ENCODE measurements at regions not wholly inside any gene's neighbourhood (a gene's known extent, or its start where the extent isn't known, plus 50 kb on each side); places are given as distances from the start of the nearest gene placed in this dataset.

DNA sequence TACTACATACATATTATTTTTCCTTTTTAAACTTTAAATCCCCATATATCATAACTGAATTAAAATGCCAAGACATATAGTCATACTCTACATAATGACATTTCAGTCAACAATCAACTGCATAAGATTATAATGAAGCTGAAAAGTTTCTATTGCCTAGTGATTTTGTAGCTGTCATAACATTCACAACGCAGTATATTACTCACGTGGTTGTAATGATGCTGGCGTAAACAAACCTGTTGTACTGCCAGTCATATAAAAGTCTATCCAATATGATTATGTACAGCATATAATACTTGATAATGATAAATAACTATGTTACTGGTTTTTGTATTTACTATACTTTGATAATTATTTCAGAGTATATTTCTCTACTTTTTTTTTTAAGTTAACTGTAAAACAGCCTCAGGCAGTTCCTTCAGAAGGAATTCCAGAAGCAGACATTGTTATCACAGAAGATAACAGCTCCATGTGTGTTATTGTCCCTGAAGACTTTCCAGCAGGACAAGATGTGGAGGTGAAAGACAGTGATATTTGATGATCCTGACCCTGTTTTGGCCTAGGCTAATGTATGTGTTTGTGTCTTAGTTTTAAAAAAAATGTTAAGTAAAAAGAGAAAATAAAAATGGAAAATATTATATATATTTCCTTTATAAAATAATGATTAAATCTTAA, 443.4 kb upstream of the UBE2E2 start:
- no peaks in the 10 kb centered on the region for H3K79me2 ChIP-seq (ENCODE audit: control insufficient read depth, insufficient read depth, low read length, poor library complexity)
- no peaks in the 10 kb centered on the region for H3K27me3 ChIP-seq (ENCODE audit: insufficient read depth, low read length)
- H3K9me3 ChIP-seq (ENCODE audit: insufficient read depth, low read depth, low read length): no peaks in the 10 kb centered on the region
- no peak overlapping the region for H3K27ac ChIP-seq (ENCODE audit: low read depth, low read length)
- H3K18ac ChIP-seq (ENCODE audit: low read length): no peak overlapping the region
- no peak overlapping the region for H4K91ac ChIP-seq (ENCODE audit: low read depth, low read length)
- H2AK5ac ChIP-seq (ENCODE audit: low read length): no peak overlapping the region
- no peak overlapping the region for H3K4me2 ChIP-seq (ENCODE audit: low read length)
- H3K23ac ChIP-seq (ENCODE audit: low read length): no peak overlapping the region
- H3K36me3 ChIP-seq (ENCODE audit: control insufficient read depth in 1 of 2, insufficient read depth in 2 of 2, low read length in 2 of 2): no peaks in the 10 kb centered on the region
- no peak overlapping the region for H3K4me3 ChIP-seq (ENCODE audit: low read depth, low read length)
- H3K4ac ChIP-seq (ENCODE audit: low read depth, low read length): no peak overlapping the region
- H3K4me1 ChIP-seq (ENCODE audit: control insufficient read depth in 1 of 2, insufficient read depth in 2 of 2, low read length in 2 of 2): no peaks in the 10 kb centered on the region
- no peak overlapping the region for H2BK5ac ChIP-seq (ENCODE audit: low read depth, low read length, poor library complexity)
- no CpG with 5 or more reads among the region's 3 CpGs for WGBS (ENCODE audit: extremely low coverage, insufficient coverage, insufficient read length)
- no peak overlapping the region for H4K8ac ChIP-seq (ENCODE audit: low read depth, low read length)
- H3K9ac ChIP-seq (ENCODE audit: low read length): no peak overlapping the region
- H3K14ac ChIP-seq (ENCODE audit: low read length): no peak overlapping the region
- no peak overlapping the region for H4K12ac ChIP-seq (ENCODE audit: low read depth, low read length)
- no peaks in the 10 kb centered on the region for H3K79me1 ChIP-seq (ENCODE audit: low read length)
- H2AFZ ChIP-seq (ENCODE audit: insufficient read depth, low read length, poor library complexity): no peak overlapping the region
- no peak overlapping the region for H2BK120ac ChIP-seq (ENCODE audit: insufficient read depth, low read length, poor library complexity)
- no peak overlapping the region for H2BK12ac ChIP-seq (ENCODE audit: low read length)
- peak; percentile 27 to 70 for DNase-seq

DNA sequence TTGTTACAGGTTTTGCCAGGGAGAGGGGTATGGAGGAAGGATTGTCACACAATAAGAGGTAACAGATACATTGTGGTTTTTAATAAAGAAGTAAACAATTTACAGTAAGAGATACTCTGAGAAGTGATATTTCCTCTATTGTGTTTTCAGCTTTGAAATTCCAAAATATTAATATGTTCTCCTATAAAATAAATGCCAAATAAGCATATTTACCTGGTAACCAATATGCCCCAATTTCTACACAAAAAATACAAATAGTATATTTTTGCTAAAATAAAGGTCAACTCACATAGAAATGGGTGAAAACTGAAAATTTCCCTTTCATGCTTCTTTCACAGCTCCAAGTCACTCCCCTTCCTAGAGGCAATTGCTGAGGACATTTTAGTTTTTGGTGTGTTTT, 437.4 kb upstream of the UBE2E2 start:
- H2AK5ac ChIP-seq (ENCODE audit: low read length): no peak overlapping the region
- H3K36me3 ChIP-seq (ENCODE audit: control insufficient read depth in 1 of 2, insufficient read depth in 2 of 2, low read length in 2 of 2): no peaks in the 10 kb centered on the region
- no peak overlapping the region for H3K4ac ChIP-seq (ENCODE audit: low read depth, low read length)
- H3K9ac ChIP-seq (ENCODE audit: low read length): no peak overlapping the region
- H2BK12ac ChIP-seq (ENCODE audit: low read length): no peak overlapping the region
- no peak overlapping the region for H2BK5ac ChIP-seq (ENCODE audit: low read depth, low read length, poor library complexity)
- no peak overlapping the region for H3K27ac ChIP-seq (ENCODE audit: low read depth, low read length)
- H3K9me3 ChIP-seq (ENCODE audit: insufficient read depth, low read depth, low read length): peaks cover 1% of the 10 kb centered on the region
- no peak for DNase-seq
- no peak overlapping the region for H3K23ac ChIP-seq (ENCODE audit: low read length)
- H3K27me3 ChIP-seq (ENCODE audit: insufficient read depth, low read length): no peaks in the 10 kb centered on the region
- H3K4me3 ChIP-seq (ENCODE audit: low read depth, low read length): no peak overlapping the region
- no peak overlapping the region for H2BK120ac ChIP-seq (ENCODE audit: insufficient read depth, low read length, poor library complexity)
- no peaks in the 10 kb centered on the region for H3K4me1 ChIP-seq (ENCODE audit: control insufficient read depth in 1 of 2, insufficient read depth in 2 of 2, low read length in 2 of 2)
- H2AFZ ChIP-seq (ENCODE audit: insufficient read depth, low read length, poor library complexity): no peak overlapping the region
- no peak overlapping the region for H3K18ac ChIP-seq (ENCODE audit: low read length)
- H3K4me2 ChIP-seq (ENCODE audit: low read length): no peak overlapping the region
- no peaks in the 10 kb centered on the region for H3K79me1 ChIP-seq (ENCODE audit: low read length)
- H3K79me2 ChIP-seq (ENCODE audit: control insufficient read depth, insufficient read depth, low read length, poor library complexity): no peaks in the 10 kb centered on the region
- no peak overlapping the region for H4K12ac ChIP-seq (ENCODE audit: low read depth, low read length)
- no peak overlapping the region for H3K14ac ChIP-seq (ENCODE audit: low read length)
- no peak overlapping the region for H4K91ac ChIP-seq (ENCODE audit: low read depth, low read length)
- no peak overlapping the region for H4K8ac ChIP-seq (ENCODE audit: low read depth, low read length)

DNA sequence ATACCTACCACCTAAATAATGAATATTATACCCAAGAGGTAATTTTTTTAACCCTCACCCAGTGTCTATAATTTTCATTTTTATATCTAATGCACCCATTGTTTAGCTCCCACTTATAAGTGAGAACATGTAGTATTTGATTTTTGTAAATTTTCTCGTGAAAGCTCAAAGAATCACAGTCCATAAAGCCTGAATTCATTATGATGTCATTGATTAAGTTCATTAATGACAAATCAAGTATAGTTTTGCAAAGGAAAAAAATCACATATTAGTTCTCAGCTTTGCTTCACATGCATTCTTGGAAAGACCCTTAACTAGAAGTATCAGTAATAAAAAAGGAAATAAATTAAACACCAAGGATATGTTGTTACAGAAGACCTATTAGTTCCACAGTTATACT, 425.3 kb upstream of the UBE2E2 start:
- Histone ChIP-seq H3K18ac (ENCODE audit: low read length) (no peak overlapping the region), H4K12ac (ENCODE audit: low read depth, low read length) (no peak overlapping the region), H3K79me1 (ENCODE audit: low read length) (no peaks in the 10 kb centered on the region), H3K4me1 (ENCODE audit: control insufficient read depth in 1 of 2, insufficient read depth in 2 of 2, low read length in 2 of 2) (no peaks in the 10 kb centered on the region), H3K9ac (ENCODE audit: low read length) (no peak overlapping the region), H4K91ac (ENCODE audit: low read depth, low read length) (no peak overlapping the region), H2BK120ac (ENCODE audit: insufficient read depth, low read length, poor library complexity) (no peak overlapping the region), H2AFZ (ENCODE audit: insufficient read depth, low read length, poor library complexity) (no peak overlapping the region), H3K36me3 (ENCODE audit: control insufficient read depth in 1 of 2, insufficient read depth in 2 of 2, low read length in 2 of 2) (no peaks in the 10 kb centered on the region), H3K79me2 (ENCODE audit: control insufficient read depth, insufficient read depth, low read length, poor library complexity) (no peaks in the 10 kb centered on the region), H3K23ac (ENCODE audit: low read length) (no peak overlapping the region), H3K4ac (ENCODE audit: low read depth, low read length) (no peak overlapping the region), H3K4me2 (ENCODE audit: low read length) (no peak overlapping the region), H3K27me3 (ENCODE audit: insufficient read depth, low read length) (no peaks in the 10 kb centered on the region), H3K27ac (ENCODE audit: low read depth, low read length) (no peak overlapping the region), H3K9me3 (ENCODE audit: insufficient read depth, low read depth, low read length) (no peaks in the 10 kb centered on the region), H4K8ac (ENCODE audit: low read depth, low read length) (no peak overlapping the region), H2BK5ac (ENCODE audit: low read depth, low read length, poor library complexity) (no peak overlapping the region), H2AK5ac (ENCODE audit: low read length) (no peak overlapping the region), H3K4me3 (ENCODE audit: low read depth, low read length) (no peak overlapping the region), H3K14ac (ENCODE audit: low read length) (no peak overlapping the region), H2BK12ac (ENCODE audit: low read length) (no peak overlapping the region)
- WGBS (ENCODE audit: extremely low coverage, insufficient coverage, insufficient read length): no CpG with 5 or more reads among the region's 1 CpG
- no peak for DNase-seq

DNA sequence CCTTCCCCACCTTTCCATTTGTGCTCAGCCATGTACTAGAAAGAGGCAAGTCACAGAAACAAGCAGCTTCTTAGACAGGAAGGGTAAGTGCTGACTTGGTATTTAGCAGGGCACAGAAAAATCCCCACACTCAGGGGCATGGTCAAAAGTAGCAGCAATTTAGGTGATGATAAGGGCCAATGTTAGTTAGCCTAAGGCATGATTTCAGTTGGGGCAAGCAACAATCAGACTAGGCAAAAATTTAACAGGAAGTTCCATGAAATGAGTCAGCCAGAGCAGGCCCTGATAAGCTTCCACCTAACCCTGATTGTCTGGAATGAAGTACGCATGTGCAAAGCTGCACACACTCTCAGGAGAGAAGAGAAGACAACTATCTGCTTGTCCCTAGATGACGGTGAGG, 423.4 kb upstream of the UBE2E2 start:
- Histone ChIP-seq H2AFZ (ENCODE audit: insufficient read depth, low read length, poor library complexity) (no peak overlapping the region), H3K4me2 (ENCODE audit: low read length) (no peak overlapping the region), H3K27me3 (ENCODE audit: insufficient read depth, low read length) (no peaks in the 10 kb centered on the region), H3K4me1 (ENCODE audit: control insufficient read depth in 1 of 2, insufficient read depth in 2 of 2, low read length in 2 of 2) (no peaks in the 10 kb centered on the region), H3K4me3 (ENCODE audit: low read depth, low read length) (no peak overlapping the region), H2BK12ac (ENCODE audit: low read length) (no peak overlapping the region), H3K23ac (ENCODE audit: low read length) (no peak overlapping the region), H3K79me2 (ENCODE audit: control insufficient read depth, insufficient read depth, low read length, poor library complexity) (no peaks in the 10 kb centered on the region), H3K14ac (ENCODE audit: low read length) (no peak overlapping the region), H2BK5ac (ENCODE audit: low read depth, low read length, poor library complexity) (no peak overlapping the region), H3K27ac (ENCODE audit: low read depth, low read length) (peak overlapping the region; percentile 28), H4K8ac (ENCODE audit: low read depth, low read length) (no peak overlapping the region), H3K36me3 (ENCODE audit: control insufficient read depth in 1 of 2, insufficient read depth in 2 of 2, low read length in 2 of 2) (no peaks in the 10 kb centered on the region), H3K79me1 (ENCODE audit: low read length) (no peaks in the 10 kb centered on the region), H3K18ac (ENCODE audit: low read length) (no peak overlapping the region), H4K12ac (ENCODE audit: low read depth, low read length) (no peak overlapping the region), H2BK120ac (ENCODE audit: insufficient read depth, low read length, poor library complexity) (no peak overlapping the region), H3K9me3 (ENCODE audit: insufficient read depth, low read depth, low read length) (no peaks in the 10 kb centered on the region), H2AK5ac (ENCODE audit: low read length) (no peak overlapping the region), H3K9ac (ENCODE audit: low read length) (no peak overlapping the region), H3K4ac (ENCODE audit: low read depth, low read length) (no peak overlapping the region), H4K91ac (ENCODE audit: low read depth, low read length) (no peak overlapping the region)
- peak; percentile 85 to 95 for DNase-seq
- no CpG with 5 or more reads among the region's 2 CpGs for WGBS (ENCODE audit: extremely low coverage, insufficient coverage, insufficient read length)
